Endothelial cell (in vitro differentiated cells): ENCODE measurements at regions not wholly inside any gene's neighbourhood (a gene's known extent, or its start where the extent isn't known, plus 50 kb on each side); places are given as distances from the start of the nearest gene placed in this dataset.

Experiments
- DNase-seq: peaks from one replicate; pipeline ENCODE4 v3.0.0; 2021; ENCODE audit warnings: low spot score
- H3K27ac Mint-ChIP-seq: one replicate; pipeline ENCODE4 v1.8.0; 2021; ENCODE audit warnings: mixed read lengths, inconsistent platforms; ENCODE audit not compliant: unreplicated experiment
- H3K27me3 Mint-ChIP-seq: one replicate; pipeline ENCODE4 v1.8.0; 2021; ENCODE audit warnings: mild to moderate bottlenecking, moderate library complexity, mixed read lengths, inconsistent platforms; ENCODE audit not compliant: unreplicated experiment
- H3K36me3 Mint-ChIP-seq: one replicate; pipeline ENCODE4 v1.8.0; 2021; ENCODE audit warnings: mild to moderate bottlenecking, low read depth, mixed read lengths, inconsistent platforms; ENCODE audit not compliant: unreplicated experiment
- H3K4me1 Mint-ChIP-seq: one replicate; pipeline ENCODE4 v1.8.0; 2021; ENCODE audit warnings: mild to moderate bottlenecking, mixed read lengths, inconsistent platforms; ENCODE audit not compliant: unreplicated experiment
- H3K4me3 Mint-ChIP-seq: one replicate; pipeline ENCODE4 v1.8.0; 2021; ENCODE audit warnings: mild to moderate bottlenecking, mixed read lengths, inconsistent platforms; ENCODE audit not compliant: unreplicated experiment
- H3K9me3 Mint-ChIP-seq: one replicate; pipeline ENCODE4 v1.8.0; 2021; ENCODE audit warnings: mixed read lengths, inconsistent platforms; ENCODE audit not compliant: unreplicated experiment
- TF ChIP-seq, protein P1 (sequence below): fragments of 200-600 bp; sonication (generic); IDR thresholded peaks from one replicate; pipeline ENCODE4 v1.5.0; 2021; ENCODE audit warnings: antibody characterized with exemption; ENCODE audit not compliant: unreplicated experiment

DNA sequence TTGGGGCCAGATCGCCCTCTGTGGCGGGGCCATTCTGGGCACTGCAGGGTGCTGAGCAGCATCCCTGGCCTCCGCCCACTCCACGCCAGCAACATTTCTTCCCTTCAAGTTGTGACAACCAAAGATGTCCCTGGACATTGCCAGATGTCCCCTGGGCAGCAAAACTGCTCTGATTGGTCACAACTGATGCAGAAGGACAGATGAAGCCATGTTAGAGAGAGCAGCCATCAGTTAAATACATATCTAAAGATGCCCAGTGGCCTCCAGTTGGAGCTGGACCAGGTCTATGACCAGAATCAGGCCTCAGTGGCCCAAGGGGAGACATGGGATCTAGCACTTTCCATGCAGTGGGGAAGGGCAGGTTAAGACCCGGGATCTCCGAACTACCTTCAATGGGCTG is 125.7 kb downstream of the PTPRS start:
- peaks cover 44% of the 10 kb centered on the region for H3K36me3 Mint-ChIP-seq
- TF ChIP-seq, protein P1, sequence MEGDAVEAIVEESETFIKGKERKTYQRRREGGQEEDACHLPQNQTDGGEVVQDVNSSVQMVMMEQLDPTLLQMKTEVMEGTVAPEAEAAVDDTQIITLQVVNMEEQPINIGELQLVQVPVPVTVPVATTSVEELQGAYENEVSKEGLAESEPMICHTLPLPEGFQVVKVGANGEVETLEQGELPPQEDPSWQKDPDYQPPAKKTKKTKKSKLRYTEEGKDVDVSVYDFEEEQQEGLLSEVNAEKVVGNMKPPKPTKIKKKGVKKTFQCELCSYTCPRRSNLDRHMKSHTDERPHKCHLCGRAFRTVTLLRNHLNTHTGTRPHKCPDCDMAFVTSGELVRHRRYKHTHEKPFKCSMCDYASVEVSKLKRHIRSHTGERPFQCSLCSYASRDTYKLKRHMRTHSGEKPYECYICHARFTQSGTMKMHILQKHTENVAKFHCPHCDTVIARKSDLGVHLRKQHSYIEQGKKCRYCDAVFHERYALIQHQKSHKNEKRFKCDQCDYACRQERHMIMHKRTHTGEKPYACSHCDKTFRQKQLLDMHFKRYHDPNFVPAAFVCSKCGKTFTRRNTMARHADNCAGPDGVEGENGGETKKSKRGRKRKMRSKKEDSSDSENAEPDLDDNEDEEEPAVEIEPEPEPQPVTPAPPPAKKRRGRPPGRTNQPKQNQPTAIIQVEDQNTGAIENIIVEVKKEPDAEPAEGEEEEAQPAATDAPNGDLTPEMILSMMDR = no peak

DNA sequence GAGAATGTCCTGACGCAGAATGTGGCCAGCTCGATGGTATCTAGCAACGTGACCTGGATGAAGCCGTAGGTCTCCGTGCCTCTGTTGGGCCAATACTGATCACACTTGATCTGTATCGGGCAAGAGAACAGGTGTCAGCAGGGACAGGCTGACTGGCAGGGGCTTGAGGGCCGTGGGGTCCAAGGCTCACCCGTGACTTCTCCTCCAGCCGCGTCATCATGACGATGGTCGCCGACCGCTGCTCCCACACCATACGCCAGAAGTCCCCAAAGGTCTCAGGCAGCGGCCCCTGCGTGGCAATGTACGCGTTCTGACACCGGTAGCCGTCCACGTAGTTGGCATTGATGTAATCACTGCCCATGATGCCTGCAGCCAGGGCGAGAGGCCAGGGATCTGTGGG is 126.2 kb downstream of the PTPRS start:
- Mint-ChIP-seq H3K27ac (no peak overlapping the region), H3K9me3 (no peaks in the 10 kb centered on the region), H3K36me3 (peaks cover 40% of the 10 kb centered on the region), H3K27me3 (peaks cover 13% of the 10 kb centered on the region), H3K4me1 (no peaks in the 10 kb centered on the region), H3K4me3 (no peak overlapping the region)
- no peak for DNase-seq
- TF ChIP-seq, protein P1 = no peak

More for the DNA sequence above, 125.7 kb downstream of the PTPRS start:
- Mint-ChIP-seq H3K9me3 (no peaks in the 10 kb centered on the region), H3K4me3 (no peak overlapping the region), H3K27ac (no peak overlapping the region), H3K27me3 (peaks cover 13% of the 10 kb centered on the region), H3K4me1 (no peaks in the 10 kb centered on the region)
- DNase-seq = no peak

DNA sequence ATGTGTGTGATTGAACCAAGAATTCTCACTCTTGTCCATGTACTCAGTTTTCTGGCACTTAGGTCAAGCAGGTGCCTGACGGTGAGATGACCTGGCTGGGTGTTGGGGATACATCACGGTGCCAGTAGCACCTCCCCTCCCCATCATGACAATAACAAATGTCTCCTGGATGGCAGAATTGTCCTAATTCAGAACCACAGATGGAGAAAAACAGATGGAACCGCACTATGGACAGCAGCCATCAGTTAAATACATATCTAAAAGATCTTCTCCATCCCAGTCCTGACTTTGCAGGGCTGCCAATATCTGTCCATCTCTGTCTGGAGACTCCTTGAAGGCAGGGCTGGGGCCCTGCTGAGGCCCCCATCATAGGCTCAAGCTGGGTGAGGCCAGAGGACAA is 126.9 kb downstream of the PTPRS start:
- Mint-ChIP-seq H3K4me3 (no peak overlapping the region), H3K4me1 (no peaks in the 10 kb centered on the region), H3K36me3 (peaks cover 35% of the 10 kb centered on the region), H3K27me3 (peaks cover 13% of the 10 kb centered on the region), H3K27ac (no peak overlapping the region), H3K9me3 (no peaks in the 10 kb centered on the region)
- TF ChIP-seq, protein P1 = no peak
- DNase-seq = no peak

DNA sequence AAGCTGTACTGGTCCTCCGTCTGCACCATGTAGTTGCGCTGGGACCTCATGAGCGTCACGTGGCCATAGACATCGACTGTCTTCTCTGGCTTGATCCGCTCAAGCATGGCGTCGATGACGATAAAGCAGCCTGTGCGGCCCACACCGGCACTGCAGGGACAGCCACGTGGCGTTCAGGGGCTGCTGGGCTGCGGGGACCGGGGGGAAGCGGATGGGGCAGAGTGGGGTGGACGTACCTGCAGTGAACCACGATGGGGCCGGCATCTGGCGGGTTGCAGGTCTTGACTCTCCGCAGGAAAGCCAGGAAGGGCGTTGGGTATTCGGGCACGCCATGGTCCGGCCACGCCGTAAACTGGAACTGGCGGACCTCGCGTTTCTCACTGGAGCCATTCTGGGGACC is 128.5 kb downstream of the PTPRS start:
- TF ChIP-seq, protein P1 = no peak
- Mint-ChIP-seq H3K4me3 (no peak overlapping the region), H3K36me3 (peaks cover 24% of the 10 kb centered on the region), H3K4me1 (no peaks in the 10 kb centered on the region), H3K9me3 (no peaks in the 10 kb centered on the region), H3K27me3 (peaks cover 9% of the 10 kb centered on the region), H3K27ac (no peak overlapping the region)
- DNase-seq = no peak

DNA sequence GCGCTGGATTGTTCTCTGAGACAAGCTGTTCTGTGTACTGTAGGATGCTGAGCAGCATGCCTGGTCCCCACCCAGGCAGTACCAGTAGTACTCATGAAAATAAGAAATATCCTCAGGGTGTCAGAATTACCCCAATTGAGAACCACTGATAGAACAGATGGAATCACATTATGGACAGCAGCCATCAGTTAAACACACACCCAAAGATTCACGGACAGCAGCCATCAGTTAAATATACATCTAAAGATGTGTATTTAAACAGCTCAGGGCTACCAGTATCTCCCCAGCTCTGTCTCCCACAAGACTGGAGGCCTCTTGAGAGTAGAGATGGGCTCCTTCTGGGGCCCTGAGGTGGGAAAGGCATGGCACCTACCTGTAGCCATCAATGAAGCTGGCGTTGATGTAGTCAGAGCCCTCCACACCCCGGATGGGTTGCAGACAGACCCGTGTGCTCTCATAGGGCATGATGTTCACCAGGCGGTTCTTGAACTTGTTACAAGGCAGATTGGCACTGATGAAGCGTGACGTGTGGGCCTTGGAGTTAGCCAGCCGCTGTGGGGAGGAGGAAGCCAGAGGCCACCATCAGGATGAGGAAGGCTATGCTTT is 129.3 kb downstream of the PTPRS start:
- Mint-ChIP-seq H3K9me3 (no peaks in the 10 kb centered on the region), H3K27me3 (peaks cover 9% of the 10 kb centered on the region), H3K4me1 (no peaks in the 10 kb centered on the region), H3K4me3 (peak overlapping the region; percentile 66), H3K27ac (no peak overlapping the region), H3K36me3 (peaks cover 21% of the 10 kb centered on the region)
- DNase-seq = no peak
- TF ChIP-seq, protein P1 = no peak
